ENCODE measurements at regions not wholly inside any gene's neighbourhood (a gene's known extent, or its start where the extent isn't known, plus 50 kb on each side); places are given as distances from the start of the nearest gene placed in this dataset.
A peak's percentile ranks its signal among the peaks of the same experiment; 100 is the strongest.

DNA sequence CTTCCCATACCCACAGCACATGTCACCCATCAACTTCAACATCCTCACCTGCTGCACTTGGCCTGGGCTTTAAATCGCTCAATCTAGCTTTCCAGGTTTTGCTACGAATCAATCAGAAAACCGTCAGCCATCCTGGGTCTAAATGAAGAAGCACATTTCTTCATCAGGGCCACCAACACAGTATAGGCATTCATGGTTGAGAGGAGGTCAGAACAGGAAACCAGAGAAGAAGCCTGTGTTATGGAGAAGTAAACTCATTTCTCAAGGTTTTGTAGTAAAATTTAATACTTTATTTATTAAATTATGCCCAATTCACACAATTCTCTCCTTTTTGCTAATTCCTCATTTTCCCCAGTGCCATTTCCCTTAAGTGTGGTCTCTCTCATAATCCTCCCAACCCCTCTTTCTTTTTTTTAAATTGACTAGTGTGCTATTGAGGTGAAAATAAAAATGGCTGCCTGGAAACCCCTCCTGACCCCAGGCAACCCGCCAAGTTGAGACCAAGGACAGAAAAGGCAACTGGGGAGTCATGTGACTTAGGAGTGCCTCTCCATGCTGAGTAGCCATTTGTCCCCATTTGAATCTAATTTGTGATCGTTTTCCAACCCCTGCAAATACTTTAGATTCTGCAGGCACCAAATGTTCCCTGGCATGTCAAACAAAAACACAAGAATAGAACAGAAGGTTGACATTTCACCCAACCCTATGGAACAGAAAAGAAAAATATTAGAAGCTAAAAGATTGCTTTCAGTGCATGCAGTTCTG, 181.1 kb upstream of the NAMPT start:
- WGBS, 2 donors: 84 to 86% methylated on average over 5 of the region's 5 CpGs
- TF ChIP-seq, protein P1, sequence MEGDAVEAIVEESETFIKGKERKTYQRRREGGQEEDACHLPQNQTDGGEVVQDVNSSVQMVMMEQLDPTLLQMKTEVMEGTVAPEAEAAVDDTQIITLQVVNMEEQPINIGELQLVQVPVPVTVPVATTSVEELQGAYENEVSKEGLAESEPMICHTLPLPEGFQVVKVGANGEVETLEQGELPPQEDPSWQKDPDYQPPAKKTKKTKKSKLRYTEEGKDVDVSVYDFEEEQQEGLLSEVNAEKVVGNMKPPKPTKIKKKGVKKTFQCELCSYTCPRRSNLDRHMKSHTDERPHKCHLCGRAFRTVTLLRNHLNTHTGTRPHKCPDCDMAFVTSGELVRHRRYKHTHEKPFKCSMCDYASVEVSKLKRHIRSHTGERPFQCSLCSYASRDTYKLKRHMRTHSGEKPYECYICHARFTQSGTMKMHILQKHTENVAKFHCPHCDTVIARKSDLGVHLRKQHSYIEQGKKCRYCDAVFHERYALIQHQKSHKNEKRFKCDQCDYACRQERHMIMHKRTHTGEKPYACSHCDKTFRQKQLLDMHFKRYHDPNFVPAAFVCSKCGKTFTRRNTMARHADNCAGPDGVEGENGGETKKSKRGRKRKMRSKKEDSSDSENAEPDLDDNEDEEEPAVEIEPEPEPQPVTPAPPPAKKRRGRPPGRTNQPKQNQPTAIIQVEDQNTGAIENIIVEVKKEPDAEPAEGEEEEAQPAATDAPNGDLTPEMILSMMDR (IDR thresholded peaks at IDR 0.05): no peak
- TF ChIP-seq POLR2A (IDR thresholded peaks at IDR 0.05): no peak
- intact Hi-C loops (cut with DNase I; ENCODE audit: low total_unique reads): loop anchor here (10.0 kb wide), 1 partner anchor 181 kb away; the partner anchor contains the start of gene NAMPT
- H3K4me3 ChIP-seq (ENCODE audit: low read depth, poor library complexity, severe bottlenecking): no peak overlapping the region
- no peak for DNase-seq (ENCODE audit: low spot score in 2 of 2)

DNA sequence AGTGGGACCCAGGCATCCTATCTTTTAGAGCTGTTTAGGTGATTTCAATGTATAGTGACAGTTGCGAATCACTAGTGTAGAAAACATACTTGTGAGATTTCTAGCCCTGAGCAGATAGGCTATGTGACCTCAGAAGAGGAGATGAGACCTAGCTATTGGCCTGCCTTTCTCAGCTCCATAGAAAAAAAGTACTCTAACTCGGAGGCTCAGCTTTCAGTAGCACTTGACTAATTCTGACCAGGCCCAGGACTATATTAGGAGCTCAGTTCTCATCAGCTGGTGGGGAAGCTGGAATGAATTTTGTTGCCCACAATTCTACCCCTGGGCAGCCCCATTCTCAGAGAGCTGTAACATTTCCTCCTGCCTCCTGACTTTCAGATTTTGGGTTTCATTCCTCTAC, 179.9 kb upstream of the NAMPT start:
- no peak overlapping the region for H3K4me3 ChIP-seq (ENCODE audit: low read depth, poor library complexity, severe bottlenecking)
- intact Hi-C loops (cut with DNase I; ENCODE audit: low total_unique reads): loop anchor here (10.0 kb wide), 1 partner anchor 180 kb away; the partner anchor contains the start of gene NAMPT
- WGBS, 2 donors: 87 to 100% methylated on average over 2 of the region's 2 CpGs
- DNase-seq (ENCODE audit: low spot score in 2 of 2): no peak
- no peak for TF ChIP-seq POLR2A (IDR thresholded peaks at IDR 0.05)
- TF ChIP-seq, protein P1 (IDR thresholded peaks at IDR 0.05): no peak

DNA sequence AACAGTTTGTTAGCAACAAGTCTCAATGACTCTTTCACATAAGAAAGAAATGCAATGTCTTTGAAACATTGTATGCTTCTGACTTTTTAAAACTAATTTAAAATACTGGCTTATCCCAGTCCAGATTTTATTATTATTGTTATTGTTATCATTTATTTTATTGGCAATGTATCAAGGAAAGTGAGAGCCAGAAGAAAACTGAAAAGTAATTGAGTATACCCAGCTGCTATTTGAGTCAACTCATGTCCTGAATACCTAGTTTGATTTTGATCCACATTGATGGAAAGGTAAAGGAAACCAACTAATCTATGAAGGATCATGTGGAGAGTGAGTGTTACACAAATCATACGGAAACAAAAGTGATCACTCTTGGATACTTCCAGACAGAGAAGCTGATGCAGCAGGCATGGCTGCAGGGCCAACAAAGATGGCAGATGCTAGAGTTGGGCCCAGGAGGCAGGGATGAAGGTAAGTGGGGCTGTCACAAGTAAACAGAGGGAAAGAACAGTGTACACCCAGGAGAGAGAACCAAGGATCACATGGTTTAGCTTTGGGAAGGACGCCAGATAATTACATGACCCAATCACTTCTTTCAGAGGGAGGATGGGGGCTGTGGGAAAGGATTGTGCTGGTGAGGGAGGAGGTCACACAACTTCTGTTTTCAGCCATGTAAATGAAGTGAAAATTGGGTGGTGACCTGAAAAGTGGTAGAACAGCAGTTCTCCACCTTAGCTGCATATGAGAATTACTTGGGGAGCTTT, 179.2 kb upstream of the NAMPT start:
- no peak overlapping the region for H3K4me3 ChIP-seq (ENCODE audit: low read depth, poor library complexity, severe bottlenecking)
- 78 to 83% methylated on average over 2 of the region's 2 CpGs for WGBS, 2 donors
- TF ChIP-seq, protein P1 (IDR thresholded peaks at IDR 0.05): no peak
- no peak for TF ChIP-seq POLR2A (IDR thresholded peaks at IDR 0.05)
- no peak for DNase-seq (ENCODE audit: low spot score in 2 of 2)
- intact Hi-C loops (cut with DNase I; ENCODE audit: low total_unique reads): loop anchor here (2.0 to 10.0 kb wide), 2 partner anchors 179 to 287 kb away; partner anchors contain the start of gene NAMPT

DNA sequence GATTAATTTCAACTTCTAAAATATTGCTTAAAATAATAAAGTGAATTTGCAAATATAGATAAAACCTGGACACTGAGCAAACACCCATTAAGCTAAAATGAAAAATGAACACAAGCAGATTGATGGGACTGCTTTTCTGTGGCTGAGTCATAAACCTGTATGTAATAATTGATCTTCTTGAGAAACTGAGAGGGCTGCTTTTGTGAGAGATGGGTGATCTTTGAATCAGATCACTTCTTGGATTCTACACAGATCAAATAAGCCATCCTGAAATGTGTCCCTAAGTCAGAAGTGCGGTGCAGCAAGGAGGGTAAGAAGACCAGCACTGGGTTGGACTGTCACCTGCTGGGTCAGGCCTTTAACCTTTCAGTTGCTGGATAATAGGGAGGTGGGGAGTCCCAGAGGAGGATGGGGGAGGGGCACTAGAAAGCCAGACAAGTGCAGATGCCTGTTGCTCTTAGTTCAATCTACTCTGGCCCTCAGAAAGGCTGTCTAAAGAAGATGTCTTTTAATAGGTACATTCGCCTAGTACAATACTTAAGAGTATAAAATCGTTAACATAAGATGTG, 178.2 kb upstream of the NAMPT start:
- intact Hi-C loops (cut with DNase I; ENCODE audit: low total_unique reads): loop anchor here (2.0 to 10.0 kb wide), 2 partner anchors 178 to 286 kb away; partner anchors contain the start of gene NAMPT
- DNase-seq (ENCODE audit: low spot score in 2 of 2): no peak
- H3K4me3 ChIP-seq (ENCODE audit: low read depth, poor library complexity, severe bottlenecking): no peak overlapping the region
- TF ChIP-seq, protein P1 (IDR thresholded peaks at IDR 0.05): no peak
- TF ChIP-seq POLR2A (IDR thresholded peaks at IDR 0.05): no peak
- 57 to 93% methylated on average over 3 of the region's 3 CpGs for WGBS, 2 donors

DNA sequence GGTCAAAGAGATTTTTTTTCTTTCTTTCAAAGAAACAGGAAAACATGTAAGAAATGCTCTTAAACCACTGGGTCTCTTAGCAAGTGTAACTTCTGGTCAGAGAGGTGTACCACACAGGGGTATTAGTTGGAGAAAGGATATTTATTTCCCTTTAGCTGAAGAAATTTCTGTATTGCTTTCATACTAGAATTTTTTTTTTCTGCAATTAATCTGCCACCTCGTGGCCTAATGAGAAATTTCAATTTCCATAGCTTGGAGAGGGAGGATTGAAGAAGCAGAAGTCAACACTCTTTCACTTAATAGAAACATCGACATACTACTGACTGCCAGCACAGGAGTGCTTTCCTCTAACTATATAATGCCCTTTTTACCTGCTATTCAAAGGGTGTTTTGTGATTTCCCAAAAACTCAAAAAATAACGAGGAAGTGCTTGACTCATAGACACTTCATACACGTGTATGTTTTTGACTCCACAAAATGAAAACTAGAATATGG, 177.6 kb upstream of the NAMPT start:
- DNase-seq (ENCODE audit: low spot score in 2 of 2): no peak
- WGBS, 2 donors: 27 to 28% methylated on average over 4 of the region's 4 CpGs
- intact Hi-C loops (cut with DNase I; ENCODE audit: low total_unique reads): loop anchor here (2.0 to 10.0 kb wide), 2 partner anchors 178 to 286 kb away; partner anchors contain the start of gene NAMPT

More for the DNA sequence above, 177.6 kb upstream of the NAMPT start:
- TF ChIP-seq, protein P1 (IDR thresholded peaks at IDR 0.05): peak in 1 of 3 donors; percentile 63
- TF ChIP-seq POLR2A (IDR thresholded peaks at IDR 0.05): no peak
- no peak overlapping the region for H3K4me3 ChIP-seq (ENCODE audit: low read depth, poor library complexity, severe bottlenecking)
